HUES48 (cell line): ENCODE measurements at regions not wholly inside any gene's neighbourhood (a gene's known extent, or its start where the extent isn't known, plus 50 kb on each side); places are given as distances from the start of the nearest gene placed in this dataset.

Experiments used
- H3K27ac ChIP-seq: one replicate; pipeline ENCODE4 v1.7.0; 2013; ENCODE audit warnings: low read depth, low read length, inconsistent platforms
- H3K27me3 ChIP-seq: 2 replicates; pipeline ENCODE4 v1.6.1; 2013; ENCODE audit warnings: mild to moderate bottlenecking, low read length; ENCODE audit not compliant: control insufficient read depth, insufficient read depth
- H3K36me3 ChIP-seq: 2 replicates; pipeline ENCODE4 v1.6.1; 2013; ENCODE audit warnings: low read length; ENCODE audit not compliant: control insufficient read depth, insufficient read depth
- H3K4me1 ChIP-seq: 2 replicates; pipeline ENCODE4 v1.6.1; 2013; ENCODE audit warnings: mild to moderate bottlenecking, low read length; ENCODE audit not compliant: control insufficient read depth, insufficient read depth
- H3K4me3 ChIP-seq: 2 replicates; pipeline ENCODE4 v1.5.1; 2013; ENCODE audit warnings: mild to moderate bottlenecking, low read depth, low read length
- H3K9ac ChIP-seq: 2 replicates; pipeline ENCODE4 v1.6.1; 2013; ENCODE audit warnings: mild to moderate bottlenecking, low read depth, low read length, moderate library complexity
- H3K9me3 ChIP-seq: 2 replicates; pipeline ENCODE4 v1.6.1; 2013; ENCODE audit warnings: low read length; ENCODE audit not compliant: control insufficient read depth, insufficient read depth

- no peaks in the 10 kb centered on the region for H3K4me1 ChIP-seq
- H3K36me3 ChIP-seq = no peaks in the 10 kb centered on the region
- H3K27me3 ChIP-seq = no peaks in the 10 kb centered on the region
- no peaks in the 10 kb centered on the region for H3K9me3 ChIP-seq
- H3K4me3 ChIP-seq = no peak overlapping the region
- H3K27ac ChIP-seq = no peak overlapping the region
- no peak overlapping the region for H3K9ac ChIP-seq
Observed at GRCh38 chr2:41927581-41928264, 120.1 kb upstream of the PKDCC start.

DNA sequence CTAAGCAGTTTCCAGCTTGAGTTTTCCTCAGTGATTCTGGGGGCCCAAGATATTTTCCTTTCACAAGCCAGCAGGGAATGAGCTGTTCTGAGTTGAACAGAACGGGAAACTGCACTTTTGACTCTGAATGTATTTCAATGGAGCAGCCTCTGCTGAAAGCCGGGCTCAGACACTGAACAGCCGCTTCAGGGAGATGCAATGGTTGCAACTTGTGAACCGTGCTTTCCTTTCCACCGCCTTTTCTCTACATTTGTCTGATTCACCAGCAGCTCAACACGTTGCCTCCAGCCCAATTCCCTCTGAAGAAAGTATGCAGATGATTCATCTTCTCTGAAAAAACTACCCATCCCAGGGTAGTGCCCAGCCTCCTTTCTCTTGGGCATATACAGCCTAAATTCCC, 119.3 kb upstream of the PKDCC start:
- Histone ChIP-seq H3K27ac (no peak overlapping the region), H3K4me3 (no peak overlapping the region), H3K9ac (no peak overlapping the region), H3K27me3 (no peaks in the 10 kb centered on the region), H3K4me1 (0 out of 2 replicates have a peak, but pooled peaks cover 4% of the 10 kb centered on the region), H3K9me3 (no peaks in the 10 kb centered on the region), H3K36me3 (no peaks in the 10 kb centered on the region)

- Histone ChIP-seq H3K4me1 (peaks cover 4% of the 10 kb centered on the region; the same call in 1 of the 2 replicates), H3K4me3 (no peak overlapping the region), H3K9ac (no peak overlapping the region), H3K27me3 (no peaks in the 10 kb centered on the region), H3K36me3 (no peaks in the 10 kb centered on the region), H3K27ac (no peak overlapping the region), H3K9me3 (no peaks in the 10 kb centered on the region)
Observed at GRCh38 chr2:41930807-41931566, 116.8 kb upstream of the PKDCC start.

DNA sequence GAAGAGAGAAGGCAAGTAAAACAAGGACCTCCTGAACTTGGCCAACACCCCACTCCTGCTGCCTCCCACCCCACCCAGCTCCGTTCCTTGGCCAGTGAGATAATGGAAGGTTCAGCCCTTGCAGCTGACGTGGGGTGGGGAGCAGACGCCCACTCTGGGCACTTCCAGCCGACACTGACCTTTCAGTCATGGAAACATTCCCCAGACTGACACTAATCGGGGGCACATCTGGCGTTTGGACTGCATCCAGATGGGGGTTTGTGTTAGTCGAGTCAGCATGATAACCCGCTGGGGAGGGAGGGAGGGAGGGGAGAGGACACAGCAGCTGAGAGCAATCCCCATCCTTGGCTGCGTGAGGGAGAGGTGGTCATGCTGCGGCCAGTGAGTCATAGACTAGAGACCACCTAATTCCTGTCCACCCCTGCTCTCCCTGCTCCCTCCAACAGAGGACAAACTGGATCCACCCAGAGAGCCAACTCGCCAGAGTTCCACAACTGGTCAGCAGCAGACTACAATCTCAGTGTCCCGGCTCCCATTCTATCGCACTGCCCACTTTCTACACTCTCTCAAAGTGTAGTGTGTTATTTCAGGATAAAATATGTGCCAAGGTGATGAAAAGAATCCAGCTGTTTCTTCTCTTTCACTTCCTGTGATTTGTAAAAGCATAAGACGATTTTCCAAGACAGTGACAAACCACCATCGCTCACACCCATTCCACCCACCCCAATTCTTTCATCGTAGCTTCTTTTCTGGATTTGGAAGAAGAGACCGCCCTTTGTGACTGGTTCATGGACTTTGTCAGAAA, 115.4 kb upstream of the PKDCC start:
- H3K27ac ChIP-seq = no peak overlapping the region
- H3K9ac ChIP-seq = no peak overlapping the region
- no peak overlapping the region for H3K4me3 ChIP-seq
- peaks cover 16% of the 10 kb centered on the region for H3K4me1 ChIP-seq
- no peaks in the 10 kb centered on the region for H3K9me3 ChIP-seq
- H3K36me3 ChIP-seq = no peaks in the 10 kb centered on the region
- no peaks in the 10 kb centered on the region for H3K27me3 ChIP-seq

- H3K9me3 ChIP-seq = no peaks in the 10 kb centered on the region
- H3K27me3 ChIP-seq = no peaks in the 10 kb centered on the region
- no peak overlapping the region for H3K9ac ChIP-seq
- no peak overlapping the region for H3K4me3 ChIP-seq
- H3K27ac ChIP-seq = no peak overlapping the region
- H3K4me1 ChIP-seq = peaks cover 21% of the 10 kb centered on the region
- H3K36me3 ChIP-seq = no peaks in the 10 kb centered on the region
Observed at GRCh38 chr2:41933046-41933420, 114.8 kb upstream of the PKDCC start.

- H3K9me3 ChIP-seq = no peaks in the 10 kb centered on the region
- peaks cover 29% of the 10 kb centered on the region for H3K4me1 ChIP-seq
- no peaks in the 10 kb centered on the region for H3K36me3 ChIP-seq
- no peak overlapping the region for H3K9ac ChIP-seq
- H3K27me3 ChIP-seq = no peaks in the 10 kb centered on the region
- H3K27ac ChIP-seq = no peak overlapping the region
- H3K4me3 ChIP-seq = no peak overlapping the region
Observed at GRCh38 chr2:41933585-41934320, 114.1 kb upstream of the PKDCC start.

GRCh38 chr2:41934329-41934958, 113.4 kb upstream of the PKDCC start:
- Histone ChIP-seq H3K4me1 (peaks cover 36% of the 10 kb centered on the region), H3K9ac (no peak overlapping the region), H3K27me3 (no peaks in the 10 kb centered on the region), H3K27ac (no peak overlapping the region), H3K4me3 (no peak overlapping the region), H3K36me3 (no peaks in the 10 kb centered on the region), H3K9me3 (no peaks in the 10 kb centered on the region)

DNA sequence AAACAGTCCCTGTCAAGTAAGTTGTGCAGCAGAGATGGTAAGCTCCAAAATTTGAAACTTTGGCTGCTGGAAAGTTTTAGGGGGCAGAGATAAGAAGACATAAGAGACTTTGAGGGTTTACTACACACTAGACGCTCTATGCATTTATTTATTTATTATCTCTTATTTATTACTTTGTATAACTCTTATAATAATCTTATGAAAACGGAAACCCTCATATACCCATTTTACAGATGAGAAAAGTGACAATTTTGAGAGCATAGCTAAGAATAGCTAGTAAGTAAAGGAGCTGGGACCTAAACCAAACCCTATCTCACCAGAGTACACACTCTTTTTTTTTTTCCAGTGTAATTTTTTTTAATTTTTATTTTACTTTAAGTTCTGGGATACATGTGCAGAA, 112.8 kb upstream of the PKDCC start:
- Histone ChIP-seq H3K36me3 (no peaks in the 10 kb centered on the region), H3K4me3 (no peak overlapping the region), H3K9me3 (no peaks in the 10 kb centered on the region), H3K27me3 (no peaks in the 10 kb centered on the region), H3K9ac (no peak overlapping the region), H3K4me1 (peaks cover 41% of the 10 kb centered on the region), H3K27ac (no peak overlapping the region)

GRCh38 chr2:41935825-41936224, 112.0 kb upstream of the PKDCC start:
- H3K4me1 ChIP-seq = peaks cover 48% of the 10 kb centered on the region
- H3K4me3 ChIP-seq = no peak overlapping the region
- H3K36me3 ChIP-seq = no peaks in the 10 kb centered on the region
- H3K9me3 ChIP-seq = no peaks in the 10 kb centered on the region
- no peak overlapping the region for H3K9ac ChIP-seq
- no peaks in the 10 kb centered on the region for H3K27me3 ChIP-seq
- no peak overlapping the region for H3K27ac ChIP-seq

- Histone ChIP-seq H3K36me3 (no peaks in the 10 kb centered on the region), H3K4me1 (peaks cover 52% of the 10 kb centered on the region), H3K27ac (peak overlapping the region; percentile 75), H3K27me3 (no peaks in the 10 kb centered on the region), H3K9ac (no peak overlapping the region; the same call in 1 of the 2 replicates), H3K4me3 (no peak overlapping the region), H3K9me3 (no peaks in the 10 kb centered on the region)
Observed at GRCh38 chr2:41936771-41937463, 110.9 kb upstream of the PKDCC start.
